Rectal smooth muscle tissue (tissue), 1 donor: ENCODE measurements at regions not wholly inside any gene's neighbourhood (a gene's known extent, or its start where the extent isn't known, plus 50 kb on each side); places are given as distances from the start of the nearest gene placed in this dataset.

Source experiments
- H3K27ac ChIP-seq: one replicate; pipeline ENCODE4 v1.7.0; 2013; ENCODE audit warnings: low read depth, low read length, inconsistent platforms
- H3K27me3 ChIP-seq: one replicate; pipeline ENCODE4 v1.7.0; 2013; ENCODE audit warnings: low read length; ENCODE audit not compliant: control insufficient read depth, insufficient read depth
- H3K36me3 ChIP-seq: one replicate; pipeline ENCODE4 v1.7.0; 2013; ENCODE audit warnings: low read length; ENCODE audit not compliant: control insufficient read depth, insufficient read depth
- H3K4me1 ChIP-seq: one replicate; pipeline ENCODE4 v1.7.0; 2013; ENCODE audit warnings: low read length; ENCODE audit not compliant: control insufficient read depth, insufficient read depth
- H3K4me3 ChIP-seq: one replicate; pipeline ENCODE4 v1.7.0; 2013; ENCODE audit warnings: low read length
- H3K9ac ChIP-seq: one replicate; pipeline ENCODE4 v1.7.0; 2013; ENCODE audit warnings: low read length

GRCh38 chr16:79543219-79543618 lies 57.3 kb downstream of the MAF start:
- no peak overlapping the region for H3K4me3 ChIP-seq
- H3K4me1 ChIP-seq, result no peaks in the 10 kb centered on the region
- no peaks in the 10 kb centered on the region for H3K27me3 ChIP-seq
- no peak overlapping the region for H3K27ac ChIP-seq
- H3K9ac ChIP-seq, result no peak overlapping the region
- H3K36me3 ChIP-seq, result no peaks in the 10 kb centered on the region

DNA sequence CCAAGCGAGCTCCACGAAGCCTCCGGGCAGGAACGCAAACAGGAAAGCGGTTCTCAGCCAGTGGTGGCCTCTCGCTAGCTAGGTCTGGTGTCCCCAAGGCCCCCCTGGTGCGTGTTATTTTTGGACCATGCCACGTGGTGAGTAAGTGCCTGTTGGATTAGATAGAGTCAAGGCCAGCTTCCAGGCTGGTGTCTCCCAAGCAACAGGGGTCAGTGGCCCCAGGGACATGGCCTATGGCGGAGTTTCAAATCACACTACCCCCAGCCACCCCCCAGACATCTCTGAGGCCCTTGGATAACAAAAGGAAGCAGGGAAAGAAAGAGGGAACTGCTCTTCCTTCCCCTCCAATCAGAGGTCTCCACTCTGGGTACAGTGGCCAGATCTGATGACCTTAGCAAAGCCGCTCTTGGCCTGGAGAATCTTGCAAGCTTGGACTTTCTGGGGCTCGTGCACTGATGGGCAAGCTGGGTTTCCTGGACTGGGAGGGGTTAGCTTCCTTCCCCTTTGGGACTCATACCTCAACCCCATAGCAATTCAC lies 58.2 kb downstream of the MAF start:
- no peaks in the 10 kb centered on the region for H3K27me3 ChIP-seq
- no peaks in the 10 kb centered on the region for H3K36me3 ChIP-seq
- H3K4me3 ChIP-seq, result no peak overlapping the region
- no peak overlapping the region for H3K9ac ChIP-seq
- H3K27ac ChIP-seq, result no peak overlapping the region
- no peaks in the 10 kb centered on the region for H3K4me1 ChIP-seq

- H3K4me1 ChIP-seq, result no peaks in the 10 kb centered on the region
- H3K9ac ChIP-seq, result no peak overlapping the region
- H3K27ac ChIP-seq, result no peak overlapping the region
- no peaks in the 10 kb centered on the region for H3K27me3 ChIP-seq
- H3K36me3 ChIP-seq, result no peaks in the 10 kb centered on the region
- no peak overlapping the region for H3K4me3 ChIP-seq
These were observed 59.5 kb downstream of the MAF start for GRCh38 chr16:79540825-79541595.

DNA sequence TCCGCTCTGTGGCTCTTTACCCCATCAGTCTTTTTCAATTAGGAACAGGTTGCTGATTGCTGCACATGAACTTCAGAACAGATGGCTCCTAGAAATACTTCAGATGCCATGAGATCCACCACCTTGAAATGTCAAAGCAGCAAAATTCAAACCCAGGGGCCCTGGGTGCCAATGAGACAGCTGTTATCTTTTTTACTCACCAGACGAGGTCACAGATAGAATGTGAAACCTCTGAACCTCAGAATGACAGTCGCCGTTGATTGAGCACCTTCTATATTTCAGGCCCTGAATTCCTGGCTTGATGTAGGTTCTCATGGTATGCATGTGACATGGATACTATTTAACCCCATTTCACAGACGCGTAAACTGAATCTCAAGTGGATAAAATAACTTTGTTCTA lies 63.0 kb downstream of the MAF start:
- Histone ChIP-seq H3K27ac (no peak overlapping the region), H3K36me3 (no peaks in the 10 kb centered on the region), H3K4me3 (no peak overlapping the region), H3K9ac (no peak overlapping the region), H3K4me1 (no peaks in the 10 kb centered on the region), H3K27me3 (no peaks in the 10 kb centered on the region)

DNA sequence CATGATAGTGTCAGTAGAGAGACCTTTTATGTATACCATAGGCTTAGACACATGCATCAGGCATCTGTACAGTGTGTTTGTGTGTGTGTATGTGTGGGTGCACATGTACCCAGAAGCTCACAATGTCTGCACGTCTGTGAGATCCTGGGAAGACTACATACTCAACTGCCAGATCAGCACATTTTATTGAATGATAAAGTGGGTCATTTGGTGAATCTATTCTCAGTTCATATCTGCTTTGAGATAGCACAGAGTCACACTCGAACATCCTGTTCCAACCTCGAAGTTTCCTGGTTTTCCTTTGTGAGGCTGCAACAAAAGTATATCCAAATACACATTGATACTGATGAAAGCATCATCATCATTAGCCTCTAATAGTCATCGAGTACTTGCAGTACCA lies 63.6 kb downstream of the MAF start:
- Histone ChIP-seq H3K9ac (no peak overlapping the region), H3K4me3 (no peak overlapping the region), H3K4me1 (no peaks in the 10 kb centered on the region), H3K27me3 (no peaks in the 10 kb centered on the region), H3K27ac (no peak overlapping the region), H3K36me3 (no peaks in the 10 kb centered on the region)

DNA sequence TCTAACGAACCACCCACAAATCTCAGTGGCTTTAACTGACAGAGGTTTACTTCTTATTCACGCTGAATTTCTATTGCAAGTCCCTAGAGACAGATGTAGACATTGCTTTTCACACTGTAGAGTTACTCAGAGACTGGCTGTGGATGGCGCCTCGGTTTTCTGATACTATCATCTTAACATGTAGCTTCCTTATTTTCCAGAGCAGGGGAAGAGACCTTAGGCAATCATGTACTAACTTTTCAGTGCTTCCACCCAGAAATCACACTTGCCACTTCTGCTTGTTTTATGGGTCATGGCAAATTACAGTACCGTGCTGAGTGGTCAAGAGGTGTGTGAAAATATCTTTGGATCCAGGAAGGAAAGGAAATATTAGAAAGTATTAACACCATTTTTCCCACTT lies 65.4 kb downstream of the MAF start:
- Histone ChIP-seq H3K36me3 (no peaks in the 10 kb centered on the region), H3K27me3 (no peaks in the 10 kb centered on the region), H3K9ac (no peak overlapping the region), H3K27ac (no peak overlapping the region), H3K4me1 (no peaks in the 10 kb centered on the region), H3K4me3 (no peak overlapping the region)

DNA sequence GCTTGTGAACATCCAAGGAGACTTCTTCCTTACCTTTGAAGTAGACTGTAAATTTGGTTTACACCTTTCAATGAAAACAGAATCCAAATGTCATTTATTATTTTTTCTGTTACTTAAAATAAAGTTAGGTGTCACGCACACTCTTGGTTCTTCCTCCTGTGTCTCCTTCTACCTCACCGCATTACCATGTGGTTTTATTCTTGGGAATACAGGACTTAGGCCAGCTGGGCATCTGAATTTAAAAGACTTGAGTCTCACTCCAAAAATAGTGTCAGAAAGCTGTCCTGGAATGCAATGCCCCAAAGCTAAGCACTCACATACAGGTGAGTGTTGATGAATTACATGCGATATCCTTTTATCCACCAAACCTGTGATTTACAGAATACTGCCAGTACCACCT lies 66.4 kb downstream of the MAF start:
- no peaks in the 10 kb centered on the region for H3K36me3 ChIP-seq
- H3K4me3 ChIP-seq, result no peak overlapping the region
- no peaks in the 10 kb centered on the region for H3K4me1 ChIP-seq
- H3K9ac ChIP-seq, result no peak overlapping the region
- no peaks in the 10 kb centered on the region for H3K27me3 ChIP-seq
- no peak overlapping the region for H3K27ac ChIP-seq

DNA sequence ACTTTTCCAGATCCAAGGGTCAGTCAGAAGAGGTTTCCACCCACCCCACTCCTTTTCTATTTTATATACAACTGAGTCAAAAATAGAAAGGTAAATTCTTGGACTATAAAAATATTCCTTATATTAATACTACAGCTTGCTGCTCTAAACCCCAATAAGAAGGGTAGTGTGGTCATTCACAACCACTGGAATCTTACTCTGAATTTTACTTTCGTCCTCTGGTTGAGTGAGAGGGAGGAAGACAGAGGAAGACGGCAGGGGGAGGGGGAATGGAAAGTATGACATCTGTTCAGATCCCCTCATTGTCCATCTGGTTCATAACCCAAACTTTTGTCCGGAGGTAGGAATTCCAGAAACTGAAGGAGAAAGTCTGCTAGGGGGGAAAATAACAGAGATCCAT lies 67.2 kb downstream of the MAF start:
- H3K4me3 ChIP-seq, result no peak overlapping the region
- no peak overlapping the region for H3K27ac ChIP-seq
- H3K36me3 ChIP-seq, result no peaks in the 10 kb centered on the region
- H3K4me1 ChIP-seq, result peaks cover 4% of the 10 kb centered on the region
- H3K9ac ChIP-seq, result no peak overlapping the region
- H3K27me3 ChIP-seq, result no peaks in the 10 kb centered on the region

DNA sequence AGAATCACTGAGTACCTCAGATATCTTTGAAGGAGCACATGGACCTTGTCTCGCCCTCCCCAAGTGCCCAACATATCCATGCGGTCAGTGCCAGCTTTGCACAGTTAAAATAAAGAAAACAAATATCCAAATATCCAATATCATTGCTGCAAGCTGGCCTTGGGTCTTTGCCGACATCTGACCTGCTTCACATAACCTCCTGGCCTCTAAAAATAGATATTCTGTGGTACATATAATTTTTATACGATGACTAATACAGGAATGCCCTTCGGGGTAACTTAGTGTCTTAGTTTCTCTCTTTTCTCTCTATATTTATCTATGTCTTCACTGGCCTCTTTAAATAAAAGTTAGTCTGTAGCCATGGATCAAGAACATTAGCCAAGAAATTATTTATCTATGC lies 67.8 kb downstream of the MAF start:
- Histone ChIP-seq H3K27me3 (no peaks in the 10 kb centered on the region), H3K27ac (no peak overlapping the region), H3K36me3 (no peaks in the 10 kb centered on the region), H3K9ac (no peak overlapping the region), H3K4me3 (no peak overlapping the region), H3K4me1 (peaks cover 8% of the 10 kb centered on the region)

DNA sequence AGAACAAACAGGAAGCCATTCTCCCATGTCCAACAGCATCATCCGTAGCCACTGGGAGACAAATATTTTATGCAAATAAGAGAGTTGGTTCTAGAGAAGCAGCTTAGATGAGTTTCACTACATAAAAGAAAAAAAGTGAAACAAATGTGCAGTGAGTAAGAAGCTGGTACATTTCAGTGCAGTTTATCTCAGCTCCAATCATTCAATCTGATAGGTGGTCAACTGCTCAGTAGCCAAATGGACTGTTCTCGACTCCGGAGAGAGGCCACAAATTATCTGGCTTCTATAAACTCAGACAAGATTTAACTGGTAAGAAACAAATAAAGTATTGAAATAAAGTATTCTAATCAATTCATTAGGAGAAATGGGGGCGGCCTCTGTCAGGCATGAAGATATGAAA lies 68.3 kb downstream of the MAF start:
- H3K27me3 ChIP-seq, result no peaks in the 10 kb centered on the region
- no peaks in the 10 kb centered on the region for H3K36me3 ChIP-seq
- no peak overlapping the region for H3K27ac ChIP-seq
- H3K4me1 ChIP-seq, result peaks cover 8% of the 10 kb centered on the region
- no peak overlapping the region for H3K9ac ChIP-seq
- H3K4me3 ChIP-seq, result no peak overlapping the region

GRCh38 chr16:79528338-79528737 lies 72.2 kb downstream of the MAF start:
- Histone ChIP-seq H3K27me3 (no peaks in the 10 kb centered on the region), H3K4me1 (peaks cover 8% of the 10 kb centered on the region), H3K27ac (no peak overlapping the region), H3K36me3 (no peaks in the 10 kb centered on the region), H3K4me3 (no peak overlapping the region), H3K9ac (no peak overlapping the region)

DNA sequence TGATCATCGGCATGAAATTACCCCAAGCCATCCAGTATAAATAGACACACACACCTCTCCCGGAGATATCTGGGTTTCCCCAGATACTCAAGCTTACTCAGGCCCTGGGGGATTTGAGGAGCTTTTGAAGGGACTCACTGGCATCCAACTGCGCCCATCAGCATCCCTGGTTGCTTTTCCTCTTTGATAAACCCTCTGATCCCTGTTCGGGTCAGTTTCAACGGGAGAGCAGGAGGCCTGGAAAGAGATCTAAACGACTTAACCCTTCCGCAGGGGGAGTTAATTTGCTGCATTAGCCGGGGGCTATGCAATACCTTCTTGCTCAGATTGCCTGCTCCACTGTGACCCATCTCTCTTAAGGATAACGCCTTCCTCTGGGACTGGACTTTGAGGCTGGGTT lies 76.6 kb downstream of the MAF start:
- H3K36me3 ChIP-seq, result no peaks in the 10 kb centered on the region
- no peak overlapping the region for H3K4me3 ChIP-seq
- peaks cover 8% of the 10 kb centered on the region for H3K4me1 ChIP-seq

DNA sequence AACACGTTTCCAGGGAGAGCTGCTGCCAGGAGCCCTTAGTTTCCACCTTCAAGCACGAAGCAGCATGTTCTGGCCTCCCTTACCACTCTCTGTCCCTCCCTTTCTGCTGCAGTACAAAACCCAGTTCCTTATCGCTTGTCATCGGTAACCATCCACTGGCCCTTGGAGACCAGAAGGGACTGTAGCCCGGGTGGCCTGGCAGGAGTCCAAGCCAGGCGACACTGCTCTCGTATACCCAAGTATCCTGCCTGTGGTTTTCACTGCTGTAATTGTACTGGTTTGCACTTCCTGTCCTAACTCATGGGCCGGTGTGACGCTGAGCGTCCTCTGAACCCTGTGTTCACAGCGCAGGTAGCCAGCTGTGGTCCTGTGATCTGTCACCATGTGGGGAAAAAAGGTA lies 81.1 kb downstream of the MAF start:
- Histone ChIP-seq H3K27ac (no peak overlapping the region), H3K4me3 (no peak overlapping the region), H3K36me3 (no peaks in the 10 kb centered on the region), H3K4me1 (no peaks in the 10 kb centered on the region), H3K27me3 (no peaks in the 10 kb centered on the region), H3K9ac (no peak overlapping the region)

More for the DNA sequence above, 76.6 kb downstream of the MAF start:
- no peak overlapping the region for H3K27ac ChIP-seq
- no peaks in the 10 kb centered on the region for H3K27me3 ChIP-seq
- no peak overlapping the region for H3K9ac ChIP-seq
